Panc1 (cell line): ENCODE measurements at regions not wholly inside any gene's neighbourhood (a gene's known extent, or its start where the extent isn't known, plus 50 kb on each side); places are given as distances from the start of the nearest gene placed in this dataset.

Source experiments
- ATAC-seq: fragments of 200-7000 bp; cut with Tn5 transposase; 2 replicates; pipeline ENCODE4 v1.9.1; 2020; ENCODE audit warnings: mild to moderate bottlenecking, moderate library complexity
- BruUV-seq: library from RNA; stranded (reverse); fragments of 400-500 nt; replicated peaks from 2 replicates; lab custom pipeline; 2021; lab: Mats Ljungman, UMichigan
- CTCF ChIA-PET: fragments of 300-600 bp; sonication (Branson Sonifier 250); formaldehyde crosslinking; loops from one replicate; lab custom pipeline; 2022; ENCODE audit warnings: antibody characterized with exemption; lab: Charles Lee
- POLR2A ChIA-PET: fragments of 300-600 bp; sonication (Branson Sonifier 250); formaldehyde crosslinking; loops from one replicate; lab custom pipeline; 2022; ENCODE audit warnings: antibody characterized with exemption; lab: Charles Lee
- DNase-seq: peaks from one replicate; pipeline ENCODE4 v3.0.0-alpha.2; 2010; ENCODE audit warnings: low read depth, low spot score
- H3K27ac ChIP-seq: 2 replicates; pipeline ENCODE4 v1.5.1; 2011; ENCODE audit warnings: mild to moderate bottlenecking, low read length, inconsistent platforms
- H3K27me3 ChIP-seq: fragments of 200-500 bp; sonication (Bioruptor generic); 2 replicates; pipeline ENCODE4 v1.6.0; 2014; ENCODE audit warnings: low read length, inconsistent platforms; ENCODE audit not compliant: control insufficient read depth, insufficient read depth
- H3K36me3 ChIP-seq: fragments of 200-500 bp; sonication (Bioruptor generic); 2 replicates; pipeline ENCODE4 v1.5.1; 2014; ENCODE audit warnings: inconsistent platforms, mild to moderate bottlenecking, low read length, moderate library complexity; ENCODE audit not compliant: control insufficient read depth, insufficient read depth
- H3K4me1 ChIP-seq: 2 replicates; pipeline ENCODE4 v1.5.1; 2011; ENCODE audit warnings: inconsistent platforms, mild to moderate bottlenecking, low read length, moderate library complexity; ENCODE audit not compliant: control insufficient read depth, insufficient read depth
- H3K4me3 ChIP-seq, 2 experiments: 2 replicates each; pipeline ENCODE4 v1.5.1; 2011 to 2012; ENCODE audit warnings: low read depth in 2 of 2, low read length in 2 of 2, mild to moderate bottlenecking in 2 of 2, inconsistent platforms in 1 of 2, moderate library complexity in 1 of 2
- H3K9me3 ChIP-seq: fragments of 200-500 bp; sonication (Bioruptor generic); 2 replicates; pipeline ENCODE4 v1.5.1; 2014; ENCODE audit warnings: low read depth, mild to moderate bottlenecking, inconsistent platforms, low read length, moderate library complexity; ENCODE audit not compliant: control insufficient read depth, insufficient read depth
- POLR2AphosphoS5 ChIP-seq: IDR thresholded peaks from 2 replicates; pipeline ENCODE4 v1.6.1; 2012; ENCODE audit warnings: mild to moderate bottlenecking, low read depth, low read length, moderate library complexity
- SIN3A ChIP-seq: IDR thresholded peaks from 2 replicates; pipeline ENCODE4 v1.6.1; 2012; ENCODE audit warnings: low read depth, mild to moderate bottlenecking, low read length, moderate library complexity, borderline replicate concordance; ENCODE audit not compliant: insufficient read depth
- TCF7L2 ChIP-seq: IDR thresholded peaks from 2 replicates; pipeline ENCODE4 v1.6.1; 2011; ENCODE audit warnings: mild to moderate bottlenecking, low read depth, low read length, inconsistent platforms
- in situ Hi-C: cut with HindIII; loops from 2 replicates; pipeline ENCODE4 v1.10.0; 2016; ENCODE audit warnings: low sequenced_read_pairs, low pct_unique_long_range_greater_than_20kb
- intact Hi-C: fragments of 100-400 bp; cut with micrococcal nuclease; formaldehyde crosslinking; loops from one replicate; pipeline ENCODE4 v1.10.0; 2022; ENCODE audit not compliant: unreplicated experiment
- TF ChIP-seq, protein P1 (sequence below), 2 experiments: IDR thresholded peaks; 2 replicates each; pipeline ENCODE4 v1.6.1; 2011 to 2012; ENCODE audit warnings: low read depth in 2 of 2, control low read depth in 1 of 2, low read length in 1 of 2, mild to moderate bottlenecking in 1 of 2, moderate library complexity in 1 of 2; ENCODE audit not compliant: insufficient read depth in 1 of 2
- TF ChIP-seq, protein P2 (sequence below): fragments of 450-650 bp; IDR thresholded peaks from 2 replicates; pipeline ENCODE4 v1.5.1; 2017; ENCODE audit warnings: mild to moderate bottlenecking

DNA sequence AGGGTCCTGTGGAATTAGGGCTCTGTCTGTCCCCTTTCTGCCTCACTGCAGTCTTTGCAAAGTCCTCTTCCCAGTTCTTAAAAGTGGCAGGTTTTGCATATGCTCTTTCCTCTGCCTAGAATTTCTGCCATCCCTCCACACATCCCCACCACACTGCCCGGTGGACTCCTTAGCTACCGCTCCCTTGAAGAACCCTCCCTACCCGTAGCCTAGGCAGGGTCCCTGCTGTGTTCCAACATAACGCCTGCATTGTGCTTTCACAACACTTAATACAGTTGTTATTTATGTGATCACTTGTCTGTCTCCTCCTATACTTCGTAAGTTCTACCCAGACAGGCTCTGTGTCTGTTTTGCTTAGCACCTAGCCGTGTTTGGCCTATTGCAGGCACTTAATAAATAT lies 142.5 kb upstream of the DMRT1 start:
- no TSS peak for BruUV-seq
- Histone ChIP-seq H3K27ac (no peak overlapping the region), H3K4me3 (no peak overlapping the region), H3K9me3 (no peaks in the 10 kb centered on the region), H3K36me3 (no peaks in the 10 kb centered on the region), H3K27me3 (no peaks in the 10 kb centered on the region), H3K4me1 (no peaks in the 10 kb centered on the region)
- in situ Hi-C loops = no loop called here
- ChIA-PET CTCF (no interaction called here), POLR2A (no interaction called here)
- intact Hi-C loops = no loop called here
- ATAC-seq (no peak), DNase-seq (no peak)
- TF ChIP-seq, protein P1, sequence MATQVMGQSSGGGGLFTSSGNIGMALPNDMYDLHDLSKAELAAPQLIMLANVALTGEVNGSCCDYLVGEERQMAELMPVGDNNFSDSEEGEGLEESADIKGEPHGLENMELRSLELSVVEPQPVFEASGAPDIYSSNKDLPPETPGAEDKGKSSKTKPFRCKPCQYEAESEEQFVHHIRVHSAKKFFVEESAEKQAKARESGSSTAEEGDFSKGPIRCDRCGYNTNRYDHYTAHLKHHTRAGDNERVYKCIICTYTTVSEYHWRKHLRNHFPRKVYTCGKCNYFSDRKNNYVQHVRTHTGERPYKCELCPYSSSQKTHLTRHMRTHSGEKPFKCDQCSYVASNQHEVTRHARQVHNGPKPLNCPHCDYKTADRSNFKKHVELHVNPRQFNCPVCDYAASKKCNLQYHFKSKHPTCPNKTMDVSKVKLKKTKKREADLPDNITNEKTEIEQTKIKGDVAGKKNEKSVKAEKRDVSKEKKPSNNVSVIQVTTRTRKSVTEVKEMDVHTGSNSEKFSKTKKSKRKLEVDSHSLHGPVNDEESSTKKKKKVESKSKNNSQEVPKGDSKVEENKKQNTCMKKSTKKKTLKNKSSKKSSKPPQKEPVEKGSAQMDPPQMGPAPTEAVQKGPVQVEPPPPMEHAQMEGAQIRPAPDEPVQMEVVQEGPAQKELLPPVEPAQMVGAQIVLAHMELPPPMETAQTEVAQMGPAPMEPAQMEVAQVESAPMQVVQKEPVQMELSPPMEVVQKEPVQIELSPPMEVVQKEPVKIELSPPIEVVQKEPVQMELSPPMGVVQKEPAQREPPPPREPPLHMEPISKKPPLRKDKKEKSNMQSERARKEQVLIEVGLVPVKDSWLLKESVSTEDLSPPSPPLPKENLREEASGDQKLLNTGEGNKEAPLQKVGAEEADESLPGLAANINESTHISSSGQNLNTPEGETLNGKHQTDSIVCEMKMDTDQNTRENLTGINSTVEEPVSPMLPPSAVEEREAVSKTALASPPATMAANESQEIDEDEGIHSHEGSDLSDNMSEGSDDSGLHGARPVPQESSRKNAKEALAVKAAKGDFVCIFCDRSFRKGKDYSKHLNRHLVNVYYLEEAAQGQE (IDR thresholded peaks at IDR 0.05; ENCODE audit: insufficient read depth in 1 of 2, low read depth in 2 of 2, low read length in 1 of 2) = no peak
- TF ChIP-seq SIN3A (no peak), TCF7L2 (no peak), POLR2AphosphoS5 (no peak)
- TF ChIP-seq, protein P2, sequence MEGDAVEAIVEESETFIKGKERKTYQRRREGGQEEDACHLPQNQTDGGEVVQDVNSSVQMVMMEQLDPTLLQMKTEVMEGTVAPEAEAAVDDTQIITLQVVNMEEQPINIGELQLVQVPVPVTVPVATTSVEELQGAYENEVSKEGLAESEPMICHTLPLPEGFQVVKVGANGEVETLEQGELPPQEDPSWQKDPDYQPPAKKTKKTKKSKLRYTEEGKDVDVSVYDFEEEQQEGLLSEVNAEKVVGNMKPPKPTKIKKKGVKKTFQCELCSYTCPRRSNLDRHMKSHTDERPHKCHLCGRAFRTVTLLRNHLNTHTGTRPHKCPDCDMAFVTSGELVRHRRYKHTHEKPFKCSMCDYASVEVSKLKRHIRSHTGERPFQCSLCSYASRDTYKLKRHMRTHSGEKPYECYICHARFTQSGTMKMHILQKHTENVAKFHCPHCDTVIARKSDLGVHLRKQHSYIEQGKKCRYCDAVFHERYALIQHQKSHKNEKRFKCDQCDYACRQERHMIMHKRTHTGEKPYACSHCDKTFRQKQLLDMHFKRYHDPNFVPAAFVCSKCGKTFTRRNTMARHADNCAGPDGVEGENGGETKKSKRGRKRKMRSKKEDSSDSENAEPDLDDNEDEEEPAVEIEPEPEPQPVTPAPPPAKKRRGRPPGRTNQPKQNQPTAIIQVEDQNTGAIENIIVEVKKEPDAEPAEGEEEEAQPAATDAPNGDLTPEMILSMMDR = no peak

DNA sequence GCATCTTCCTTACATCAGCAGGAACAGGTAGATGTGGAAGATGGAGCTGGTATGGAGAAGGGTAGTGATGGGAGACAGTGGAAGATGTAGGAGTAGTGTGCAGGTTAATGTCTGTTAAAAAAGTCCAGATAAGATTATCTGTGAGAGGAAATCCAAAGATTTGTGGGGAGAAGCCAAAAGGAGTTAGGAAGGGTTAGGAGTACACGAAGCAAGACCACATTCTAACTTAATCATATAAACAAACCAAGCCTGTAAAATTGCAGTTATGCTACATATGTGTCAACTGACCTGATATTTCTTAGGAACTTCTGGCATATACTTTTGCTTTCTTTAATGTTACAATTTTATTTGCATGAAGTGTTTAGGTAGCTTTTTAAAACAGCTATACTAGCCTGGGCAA lies 142.1 kb upstream of the DMRT1 start:
- in situ Hi-C loops (no loop called here), intact Hi-C loops (no loop called here)
- H3K27ac ChIP-seq = no peak overlapping the region
- no peak for DNase-seq
- no peak for ATAC-seq
- no peaks in the 10 kb centered on the region for H3K9me3 ChIP-seq
- BruUV-seq = no TSS peak
- H3K27me3 ChIP-seq = no peaks in the 10 kb centered on the region
- H3K4me1 ChIP-seq = no peaks in the 10 kb centered on the region
- ChIA-PET POLR2A (no interaction called here), CTCF (no interaction called here)
- no peak overlapping the region for H3K4me3 ChIP-seq
- no peaks in the 10 kb centered on the region for H3K36me3 ChIP-seq
- TF ChIP-seq POLR2AphosphoS5 (no peak), TCF7L2 (no peak)
- TF ChIP-seq, protein P2 = no peak
